WTC11 (cell line): ENCODE measurements at regions not wholly inside any gene's neighbourhood (a gene's known extent, or its start where the extent isn't known, plus 50 kb on each side); places are given as distances from the start of the nearest gene placed in this dataset.
A peak's percentile ranks its signal among the peaks of the same experiment; 100 is the strongest.

Source experiments
- ATAC-seq: fragments of 200-7000 bp; cut with Tn5 transposase; 2 replicates; pipeline ENCODE4 v1.10.0; 2021; ENCODE audit warnings: mild to moderate bottlenecking, moderate library complexity
- CTCF ChIA-PET: fragments of 300-600 bp; sonication (Branson Sonifier 250); formaldehyde crosslinking; loops from one replicate; lab custom pipeline; 2021; ENCODE audit warnings: antibody characterized with exemption; lab: Charles Lee
- POLR2A ChIA-PET: fragments of 350-600 bp; sonication (Branson Sonifier 250); formaldehyde crosslinking; loops from one replicate; lab custom pipeline; 2021; ENCODE audit warnings: antibody characterized with exemption; lab: Charles Lee
- DNase-seq: peaks from one replicate; pipeline ENCODE4 v3.0.0; 2021; ENCODE audit warnings: low spot score
- H3K27ac Mint-ChIP-seq: 2 replicates; pipeline ENCODE4 v1.8.0; 2021; ENCODE audit warnings: mixed read lengths
- H3K27me3 Mint-ChIP-seq: 2 replicates; pipeline ENCODE4 v1.8.0; 2021; ENCODE audit warnings: low read depth, mild to moderate bottlenecking, moderate library complexity, mixed read lengths
- H3K36me3 Mint-ChIP-seq: 2 replicates; pipeline ENCODE4 v1.8.0; 2021; ENCODE audit warnings: mixed read lengths
- H3K4me1 Mint-ChIP-seq: 2 replicates; pipeline ENCODE4 v1.8.0; 2022; ENCODE audit warnings: mixed read lengths
- H3K4me3 Mint-ChIP-seq: 2 replicates; pipeline ENCODE4 v1.8.0; 2021; ENCODE audit warnings: mild to moderate bottlenecking, moderate library complexity, mixed read lengths
- H3K9me3 Mint-ChIP-seq: 2 replicates; pipeline ENCODE4 v1.8.0; 2021; ENCODE audit warnings: mixed read lengths
- CBFB ChIP-seq: sonication (generic); formaldehyde crosslinking; IDR thresholded peaks from 2 replicates; pipeline ENCODE4 v1.8.1; 2022; ENCODE audit warnings: mild to moderate bottlenecking, low read depth, missing genetic modification reagents
- FOXK1 ChIP-seq: sonication (generic); formaldehyde crosslinking; IDR thresholded peaks from 2 replicates; pipeline ENCODE4 v1.8.0; 2022; ENCODE audit warnings: mild to moderate bottlenecking, moderate library complexity, missing genetic modification reagents
- FOXP4 ChIP-seq: sonication (generic); formaldehyde crosslinking; IDR thresholded peaks from 2 replicates; pipeline ENCODE4 v1.8.0; 2022; ENCODE audit warnings: mild to moderate bottlenecking, missing genetic modification reagents
- MLX ChIP-seq: sonication (generic); formaldehyde crosslinking; IDR thresholded peaks from 2 replicates; pipeline ENCODE4 v1.8.1; 2023; ENCODE audit warnings: mild to moderate bottlenecking, missing genetic modification reagents, moderate library complexity
- MXD4 ChIP-seq: fragments of 250-450 bp; sonication (Bioruptor Pico); IDR thresholded peaks from 2 replicates; pipeline ENCODE4 v1.8.0; 2021; ENCODE audit warnings: mild to moderate bottlenecking, moderate library complexity, borderline replicate concordance
- MYBL2 ChIP-seq: sonication (generic); formaldehyde crosslinking; IDR thresholded peaks from 2 replicates; pipeline ENCODE4 v1.8.1; 2023; ENCODE audit warnings: mild to moderate bottlenecking, moderate library complexity, missing genetic modification reagents
- NFATC4 ChIP-seq: fragments of 250-450 bp; sonication (Bioruptor Pico); IDR thresholded peaks from 2 replicates; pipeline ENCODE4 v1.9.0; 2021; ENCODE audit warnings: mild to moderate bottlenecking
- NFYB ChIP-seq: sonication (generic); formaldehyde crosslinking; conservative IDR thresholded peaks from 2 replicates; pipeline ENCODE4 v1.8.0; 2022; ENCODE audit warnings: low read depth, missing genetic modification reagents
- OVOL2 ChIP-seq: fragments of 250-450 bp; sonication (Bioruptor Pico); IDR thresholded peaks from 2 replicates; pipeline ENCODE4 v1.9.0; 2021; ENCODE audit warnings: mild to moderate bottlenecking, borderline replicate concordance
- RELA ChIP-seq: sonication (generic); formaldehyde crosslinking; IDR thresholded peaks from 2 replicates; pipeline ENCODE4 v1.8.1; 2022; ENCODE audit warnings: missing genetic modification reagents, mild to moderate bottlenecking, borderline replicate concordance
- RORB ChIP-seq: fragments of 250-450 bp; sonication (Bioruptor Pico); IDR thresholded peaks from 2 replicates; pipeline ENCODE4 v1.9.0; 2021; ENCODE audit warnings: mild to moderate bottlenecking
- SMAD4 ChIP-seq: sonication (generic); formaldehyde crosslinking; IDR thresholded peaks from 2 replicates; pipeline ENCODE4 v1.8.0; 2022; ENCODE audit warnings: mild to moderate bottlenecking, missing genetic modification reagents
- SOX15 ChIP-seq: fragments of 250-450 bp; sonication (Bioruptor Pico); IDR thresholded peaks from 2 replicates; pipeline ENCODE4 v1.9.0; 2021; ENCODE audit warnings: mild to moderate bottlenecking
- SP1 ChIP-seq: sonication (generic); formaldehyde crosslinking; conservative IDR thresholded peaks from 2 replicates; pipeline ENCODE4 v1.8.1; 2022; ENCODE audit warnings: missing genetic modification reagents
- TEAD1 ChIP-seq: sonication (generic); formaldehyde crosslinking; IDR thresholded peaks from 2 replicates; pipeline ENCODE4 v1.8.0; 2022; ENCODE audit warnings: mild to moderate bottlenecking, missing genetic modification reagents
- TEAD4 ChIP-seq: sonication (generic); formaldehyde crosslinking; IDR thresholded peaks from 2 replicates; pipeline ENCODE4 v1.8.0; 2022; ENCODE audit warnings: mild to moderate bottlenecking, missing genetic modification reagents
- TP53 ChIP-seq: sonication (generic); formaldehyde crosslinking; IDR thresholded peaks from 2 replicates; pipeline ENCODE4 v1.8.1; 2023; ENCODE audit warnings: mild to moderate bottlenecking, missing genetic modification reagents
- USF1 ChIP-seq: sonication (generic); formaldehyde crosslinking; IDR thresholded peaks from 2 replicates; pipeline ENCODE4 v1.8.0; 2022; ENCODE audit warnings: mild to moderate bottlenecking, missing genetic modification reagents
- ZNF121 ChIP-seq: sonication (generic); formaldehyde crosslinking; IDR thresholded peaks from 2 replicates; pipeline ENCODE4 v1.8.0; 2023; ENCODE audit warnings: missing genetic modification reagents
- ZNF219 ChIP-seq: sonication (generic); formaldehyde crosslinking; IDR thresholded peaks from 2 replicates; pipeline ENCODE4 v1.8.0; 2023; ENCODE audit warnings: missing genetic modification reagents, mild to moderate bottlenecking, borderline replicate concordance
- ZNF232 ChIP-seq: sonication (generic); formaldehyde crosslinking; IDR thresholded peaks from 2 replicates; pipeline ENCODE4 v1.8.0; 2022; ENCODE audit warnings: mild to moderate bottlenecking, missing genetic modification reagents

- TF ChIP-seq FOXP4 (CRISPR knock-in tag) (no peak), TP53 (CRISPR knock-in tag) (no peak), TEAD1 (no peak), OVOL2 (CRISPR knock-in tag) (no peak), SOX15 (CRISPR knock-in tag) (no peak)
These were observed 58.4 kb downstream of the ZZZ3 start (continued) for GRCh38 chr1:77624102-77624501.

- POLR2A ChIA-PET: no interaction called here
- no peak overlapping the region for H3K4me3 Mint-ChIP-seq
- peaks cover 33% of the 10 kb centered on the region for H3K36me3 Mint-ChIP-seq
- ATAC-seq (no peak), DNase-seq (no peak)
- H3K27ac Mint-ChIP-seq: no peak overlapping the region
- H3K27me3 Mint-ChIP-seq: no peaks in the 10 kb centered on the region
- peaks cover 16% of the 10 kb centered on the region for H3K9me3 Mint-ChIP-seq
- H3K4me1 Mint-ChIP-seq: no peaks in the 10 kb centered on the region
- CTCF ChIA-PET: no interaction called here
- TF ChIP-seq TEAD1: no peak
- TF ChIP-seq MYBL2: no peak
- no peak for TF ChIP-seq RORB (CRISPR knock-in tag)
- TF ChIP-seq, all 79 proteins: peak for 0
These were observed 59.4 kb downstream of the ZZZ3 start for GRCh38 chr1:77623066-77623465.

GRCh38 chr1:77620273-77620672, 62.2 kb downstream of the ZZZ3 start:
- Mint-ChIP-seq H3K4me1 (no peaks in the 10 kb centered on the region), H3K27me3 (no peaks in the 10 kb centered on the region), H3K27ac (0 out of 2 replicates have a peak overlapping the region, but pooled peaks have one; percentile 39), H3K4me3 (no peak overlapping the region)
- ChIA-PET CTCF (no interaction called here), POLR2A (no interaction called here)
- ATAC-seq: no peak
- no peak for DNase-seq
- TF ChIP-seq FOXK1: no peak
- no peak for TF ChIP-seq USF1 (CRISPR knock-in tag)
- TF ChIP-seq RELA (CRISPR knock-in tag): no peak
- TF ChIP-seq, all 79 proteins: peak for 0
- H3K36me3 Mint-ChIP-seq: peaks cover 8% of the 10 kb centered on the region
- H3K9me3 Mint-ChIP-seq: no peaks in the 10 kb centered on the region

GRCh38 chr1:77614037-77614436, 68.4 kb downstream of the ZZZ3 start:
- POLR2A ChIA-PET: no interaction called here
- ATAC-seq (no peak), DNase-seq (no peak)
- Mint-ChIP-seq H3K27ac (no peak overlapping the region), H3K4me3 (no peak overlapping the region), H3K9me3 (peaks cover 28% of the 10 kb centered on the region), H3K4me1 (no peaks in the 10 kb centered on the region), H3K36me3 (peaks cover 28% of the 10 kb centered on the region)
- TF ChIP-seq NFATC4 (CRISPR knock-in tag) (no peak), SMAD4 (CRISPR knock-in tag) (no peak), TEAD1 (no peak), NFYB (CRISPR knock-in tag) (no peak), ZNF219 (CRISPR knock-in tag) (no peak), TEAD4 (CRISPR knock-in tag) (no peak), ZNF121 (CRISPR knock-in tag) (no peak), ZNF232 (CRISPR knock-in tag) (no peak), SOX15 (CRISPR knock-in tag) (no peak), SP1 (no peak), MXD4 (no peak), CBFB (CRISPR knock-in tag) (no peak), MLX (CRISPR knock-in tag) (no peak)
- TF ChIP-seq, all 79 proteins: peak for 0
- CTCF ChIA-PET: no interaction called here
- H3K27me3 Mint-ChIP-seq: no peaks in the 10 kb centered on the region
